Left lobe of liver (tissue), 2 donors: ENCODE measurements at regions not wholly inside any gene's neighbourhood (a gene's known extent, or its start where the extent isn't known, plus 50 kb on each side); places are given as distances from the start of the nearest gene placed in this dataset.
"Not testable (repeated sequence)": the region's sequence is repeated elsewhere in the genome, so short reads cannot be mapped to it uniquely, and the experiment has no call there.

ENCODE experiments used
- ATAC-seq: fragments of 200-7000 bp; cut with Tn5 transposase; one replicate; pipeline ENCODE4 v1.9.1; 2020; ENCODE audit warnings: mild to moderate bottlenecking, moderate library complexity
- DNase-seq: peaks from one replicate; pipeline ENCODE4 v3.0.0-alpha.2; 2020; ENCODE audit warnings: low spot score
- donor health status: DM: no; HTN: no; CAD: no; lungs with moderate emphysema.
- donor health status: DM: no; HTN: yes; CAD: no.

DNA sequence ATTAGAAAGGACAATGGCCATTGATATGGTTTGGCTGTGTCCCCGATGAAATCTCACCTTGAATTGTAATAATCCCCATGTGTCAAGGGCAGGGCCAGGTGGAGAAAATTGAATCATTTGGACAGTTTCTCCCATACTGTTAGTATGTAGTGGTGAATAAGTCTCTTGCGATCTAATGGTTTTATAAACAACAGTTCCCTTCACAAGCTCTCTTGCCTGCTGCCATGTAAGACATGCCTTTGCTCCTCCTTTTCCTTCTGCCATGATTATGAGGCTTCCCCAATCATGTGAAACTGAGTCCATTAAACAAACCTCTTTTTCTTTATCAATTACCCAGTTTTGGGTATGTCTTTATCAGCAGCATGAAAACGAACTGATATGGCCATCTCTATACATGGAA, 302.7 kb downstream of the SFMBT2 start:
- no peak for DNase-seq
- no peak for ATAC-seq

GRCh38 chr10:7107285-7107684, 303.5 kb downstream of the SFMBT2 start:
- no peak for DNase-seq
- no peak for ATAC-seq

GRCh38 chr10:7104379-7104778, 306.5 kb downstream of the SFMBT2 start:
- not testable (repeated sequence) for DNase-seq, ATAC-seq

DNA sequence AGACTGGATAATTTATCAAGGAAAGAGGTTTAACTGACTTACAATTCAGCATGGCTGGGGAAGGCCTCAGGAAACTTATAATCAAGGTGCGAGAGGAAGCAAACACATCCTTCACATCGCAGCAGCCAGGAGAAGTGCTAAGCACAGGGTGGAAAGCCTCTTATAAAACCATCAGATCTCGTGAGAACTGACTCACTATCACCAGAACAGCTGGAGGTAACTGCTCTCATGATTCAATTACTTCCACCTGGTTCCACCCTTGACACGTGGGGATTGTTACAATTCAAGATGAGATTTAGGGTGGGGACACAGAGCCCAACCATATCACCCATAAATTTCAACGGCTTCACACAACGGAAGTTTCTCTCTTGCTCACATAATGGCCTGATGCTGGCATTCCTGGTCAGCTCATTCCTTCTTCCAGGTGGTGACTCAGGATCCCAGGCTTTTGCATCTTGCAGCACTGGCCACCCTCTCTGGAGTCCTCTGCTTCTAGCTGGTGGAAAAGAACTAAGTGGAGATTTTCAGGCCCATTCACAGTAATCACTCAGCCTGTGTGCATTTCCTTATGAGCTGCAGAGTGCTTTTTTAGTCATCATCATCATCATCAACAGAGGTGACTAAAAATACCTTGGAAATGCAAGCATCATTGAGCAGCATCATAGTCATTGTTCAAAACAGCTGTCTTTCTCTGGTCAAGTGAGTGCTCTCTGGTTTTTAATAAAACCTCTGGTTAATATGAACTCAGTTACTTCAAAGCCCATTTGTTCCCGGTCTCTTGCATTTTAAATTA, 308.1 kb downstream of the SFMBT2 start:
- ATAC-seq = no peak
- no peak for DNase-seq

DNA sequence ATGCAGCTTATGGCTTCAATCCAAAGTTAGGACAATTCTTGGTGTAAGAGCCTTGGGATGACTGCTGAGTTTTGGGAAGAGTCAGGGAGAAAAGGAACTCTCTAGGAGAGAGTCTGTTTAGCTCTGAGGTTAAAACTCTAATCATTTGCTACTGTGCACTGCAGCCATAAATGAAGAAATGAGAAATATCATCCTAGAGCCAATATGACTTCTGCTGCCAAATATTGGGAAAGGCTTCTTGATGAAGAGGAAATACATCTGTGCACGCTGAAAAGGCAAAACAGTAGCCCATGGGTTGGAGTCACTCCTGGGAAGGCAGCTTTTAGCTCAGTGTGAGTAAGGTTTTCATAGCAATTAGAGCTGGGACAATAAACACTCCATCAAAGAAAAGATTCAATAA, 308.8 kb downstream of the SFMBT2 start:
- no peak for ATAC-seq
- DNase-seq = no peak

GRCh38 chr10:7101451-7101850, 309.4 kb downstream of the SFMBT2 start:
- ATAC-seq = no peak

GRCh38 chr10:7100032-7100702, 310.7 kb downstream of the SFMBT2 start:
- no peak for ATAC-seq

More at GRCh38 chr10:7101451-7101850, 309.4 kb downstream of the SFMBT2 start:
- DNase-seq = no peak

DNA sequence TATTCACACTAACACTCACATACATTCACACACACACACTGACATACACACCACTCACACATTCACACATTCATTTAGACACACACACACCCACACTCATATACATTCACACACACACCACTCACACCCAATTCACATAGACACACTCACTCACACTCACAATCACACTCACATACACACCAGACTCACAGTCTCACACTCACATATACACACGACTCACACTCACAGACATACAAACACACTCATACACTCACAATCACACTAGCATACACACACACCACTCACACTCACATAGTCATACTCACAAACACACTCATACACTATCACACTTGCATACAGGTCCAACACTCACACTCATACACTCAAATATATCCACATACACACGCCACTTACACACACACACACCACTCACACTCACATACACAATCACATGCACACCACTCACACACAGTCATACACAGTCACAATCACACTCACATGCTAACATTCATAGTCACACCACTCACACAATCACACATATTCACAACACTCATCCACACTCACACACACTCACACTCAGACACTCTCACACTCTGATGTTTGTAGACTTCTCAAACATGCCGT, 312.6 kb downstream of the SFMBT2 start:
- DNase-seq (no peak), ATAC-seq (no peak)

More at GRCh38 chr10:7100032-7100702, 310.7 kb downstream of the SFMBT2 start:
- DNase-seq = no peak

DNA sequence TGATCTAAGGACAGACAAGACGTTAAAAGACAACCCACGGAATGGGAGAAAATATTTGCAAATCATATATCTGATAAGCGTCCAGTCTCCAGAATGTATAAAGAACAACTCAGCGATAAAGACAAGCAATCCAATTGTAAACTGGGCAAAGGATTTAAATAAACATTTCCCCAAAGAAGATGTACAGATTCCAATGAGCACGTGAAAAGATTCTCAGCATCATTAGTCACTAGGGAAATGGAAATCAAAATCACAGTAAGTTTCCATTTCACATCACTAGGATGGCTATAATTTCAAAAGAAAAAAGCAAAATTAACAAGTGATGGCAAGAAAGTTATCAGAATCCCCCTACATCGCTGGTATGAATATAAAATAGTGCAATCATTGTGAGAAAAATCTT, 316.1 kb downstream of the SFMBT2 start:
- DNase-seq = no peak
- ATAC-seq = no peak

GRCh38 chr10:7093368-7093767, 317.5 kb downstream of the SFMBT2 start:
- ATAC-seq = no peak

GRCh38 chr10:7092603-7093002, 318.2 kb downstream of the SFMBT2 start:
- no peak for ATAC-seq

More at GRCh38 chr10:7093368-7093767, 317.5 kb downstream of the SFMBT2 start:
- DNase-seq = no peak

GRCh38 chr10:7090529-7090928, 320.3 kb downstream of the SFMBT2 start:
- ATAC-seq (no peak), DNase-seq (no peak)

More at GRCh38 chr10:7092603-7093002, 318.2 kb downstream of the SFMBT2 start:
- DNase-seq = no peak

DNA sequence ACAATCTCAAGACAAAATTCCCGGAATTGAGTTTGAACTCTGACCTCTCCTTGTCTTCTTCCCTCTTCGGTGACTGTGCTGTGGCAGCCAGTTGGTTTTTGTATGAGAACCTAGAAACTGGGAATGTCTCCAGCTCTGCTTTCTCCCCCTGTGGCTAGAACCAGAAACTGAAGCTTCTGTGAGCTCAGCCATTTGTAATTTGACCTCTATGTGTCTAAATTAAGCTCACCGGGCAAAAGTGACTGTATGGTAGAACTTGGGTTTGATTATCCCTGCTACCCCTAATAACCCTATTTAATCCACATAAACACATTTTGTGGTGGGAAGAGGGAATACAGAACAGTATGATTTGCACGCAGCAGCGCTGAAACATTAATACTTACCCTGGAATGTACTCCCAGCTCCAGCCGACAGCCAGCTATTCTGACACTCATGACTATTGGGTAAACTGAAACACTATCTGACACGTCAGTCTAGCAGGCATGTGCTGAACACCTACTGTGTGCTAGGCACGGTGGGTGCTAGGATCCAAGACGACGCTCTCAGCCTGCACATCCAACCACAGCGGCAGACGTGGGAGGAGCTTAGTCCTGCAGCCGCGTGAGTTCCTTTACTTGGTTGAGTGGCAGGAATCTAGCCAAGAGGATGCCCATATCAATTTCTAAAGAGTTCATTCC, 324.8 kb downstream of the SFMBT2 start:
- DNase-seq (no peak), ATAC-seq (peak; percentile 55)

- DNase-seq (no peak), ATAC-seq (no peak)
Observed at GRCh38 chr10:7085147-7085912, 325.5 kb downstream of the SFMBT2 start.

GRCh38 chr10:7084280-7085005, 326.4 kb downstream of the SFMBT2 start:
- ATAC-seq = no peak
- DNase-seq = no peak

GRCh38 chr10:7082967-7083366, 327.9 kb downstream of the SFMBT2 start:
- DNase-seq (no peak), ATAC-seq (no peak)

- ATAC-seq = no peak
- no peak for DNase-seq
Observed at GRCh38 chr10:7077880-7078279, 333.0 kb downstream of the SFMBT2 start.

DNA sequence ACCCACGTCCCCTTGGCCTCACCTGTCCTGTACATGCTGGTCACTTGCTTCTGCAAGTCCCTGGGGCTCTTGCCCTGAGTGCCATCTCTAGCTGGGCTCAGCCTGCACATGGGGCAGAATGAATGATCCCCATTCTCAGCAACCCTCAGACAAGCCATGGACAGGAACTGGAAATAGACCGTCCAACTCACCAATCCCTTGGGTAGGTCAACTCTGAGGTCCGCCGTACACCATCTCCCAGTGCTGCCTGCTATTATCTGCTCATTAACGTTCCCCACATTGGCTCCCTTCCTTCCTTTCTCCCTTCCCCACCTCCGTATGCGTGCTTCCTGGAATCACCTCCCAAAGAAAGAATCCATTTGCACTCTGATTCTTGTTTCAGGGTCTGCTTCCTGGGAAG, 335.0 kb downstream of the SFMBT2 start:
- DNase-seq (no peak), ATAC-seq (no peak)

- ATAC-seq = no peak
- DNase-seq = no peak
Observed at GRCh38 chr10:7075110-7075509, 335.7 kb downstream of the SFMBT2 start.

DNA sequence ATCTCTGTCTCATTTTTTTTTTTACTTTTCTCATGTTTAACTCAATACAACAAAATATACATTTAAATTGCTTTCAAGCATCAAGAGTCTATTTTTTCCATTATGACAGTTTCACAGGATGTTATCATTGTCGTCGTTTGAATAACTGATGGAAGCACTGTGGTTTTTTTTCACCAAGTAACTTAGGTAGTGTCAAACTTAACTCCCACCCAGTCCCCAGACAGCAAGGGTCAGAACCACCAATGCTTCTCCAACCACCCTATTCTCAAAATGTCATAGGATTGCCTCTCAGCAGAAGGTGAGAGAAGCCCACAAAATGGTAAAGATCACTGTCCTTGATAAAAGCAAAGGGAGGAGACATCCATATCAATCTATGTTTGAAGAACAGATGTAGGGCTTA, 339.4 kb downstream of the SFMBT2 start:
- DNase-seq (no peak), ATAC-seq (no peak)
